ENCODE measurements at regions not wholly inside any gene's neighbourhood (a gene's known extent, or its start where the extent isn't known, plus 50 kb on each side); places are given as distances from the start of the nearest gene placed in this dataset.

DNA sequence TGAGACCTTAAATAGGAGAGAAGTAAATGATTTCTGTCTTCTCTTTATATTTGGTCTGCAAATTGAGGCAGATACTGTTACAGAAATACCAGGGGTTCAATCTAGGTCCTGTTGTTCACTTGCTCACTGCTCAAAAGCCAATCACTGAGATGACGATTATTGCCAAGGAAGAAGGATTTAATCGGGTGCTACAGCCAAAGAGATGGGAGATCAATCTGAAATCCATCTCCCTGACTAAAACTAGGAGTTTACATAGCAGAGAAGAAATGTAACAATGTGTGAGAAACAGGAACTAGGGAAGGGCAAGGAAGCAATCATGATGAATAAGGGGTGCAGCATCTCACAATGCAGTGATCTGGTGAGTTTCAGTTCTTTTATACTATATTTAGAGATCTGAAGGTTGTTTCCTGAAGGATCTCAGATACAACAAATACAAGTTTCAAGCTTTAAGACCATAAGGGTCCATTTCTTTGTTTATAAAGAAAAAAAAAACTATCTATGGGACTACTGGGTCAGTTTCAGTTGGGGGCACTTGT lies 117.9 kb upstream of the FAM9B start:
- TF ChIP-seq, protein P1, sequence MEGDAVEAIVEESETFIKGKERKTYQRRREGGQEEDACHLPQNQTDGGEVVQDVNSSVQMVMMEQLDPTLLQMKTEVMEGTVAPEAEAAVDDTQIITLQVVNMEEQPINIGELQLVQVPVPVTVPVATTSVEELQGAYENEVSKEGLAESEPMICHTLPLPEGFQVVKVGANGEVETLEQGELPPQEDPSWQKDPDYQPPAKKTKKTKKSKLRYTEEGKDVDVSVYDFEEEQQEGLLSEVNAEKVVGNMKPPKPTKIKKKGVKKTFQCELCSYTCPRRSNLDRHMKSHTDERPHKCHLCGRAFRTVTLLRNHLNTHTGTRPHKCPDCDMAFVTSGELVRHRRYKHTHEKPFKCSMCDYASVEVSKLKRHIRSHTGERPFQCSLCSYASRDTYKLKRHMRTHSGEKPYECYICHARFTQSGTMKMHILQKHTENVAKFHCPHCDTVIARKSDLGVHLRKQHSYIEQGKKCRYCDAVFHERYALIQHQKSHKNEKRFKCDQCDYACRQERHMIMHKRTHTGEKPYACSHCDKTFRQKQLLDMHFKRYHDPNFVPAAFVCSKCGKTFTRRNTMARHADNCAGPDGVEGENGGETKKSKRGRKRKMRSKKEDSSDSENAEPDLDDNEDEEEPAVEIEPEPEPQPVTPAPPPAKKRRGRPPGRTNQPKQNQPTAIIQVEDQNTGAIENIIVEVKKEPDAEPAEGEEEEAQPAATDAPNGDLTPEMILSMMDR (IDR thresholded peaks at IDR 0.05; ENCODE audit: control insufficient read depth, extremely low read depth, insufficient read depth) = no peak
- no peak overlapping the region for H3K4me3 ChIP-seq (ENCODE audit: low read depth, low read length)
- no peak for DNase-seq (ENCODE audit: low read depth)

DNA sequence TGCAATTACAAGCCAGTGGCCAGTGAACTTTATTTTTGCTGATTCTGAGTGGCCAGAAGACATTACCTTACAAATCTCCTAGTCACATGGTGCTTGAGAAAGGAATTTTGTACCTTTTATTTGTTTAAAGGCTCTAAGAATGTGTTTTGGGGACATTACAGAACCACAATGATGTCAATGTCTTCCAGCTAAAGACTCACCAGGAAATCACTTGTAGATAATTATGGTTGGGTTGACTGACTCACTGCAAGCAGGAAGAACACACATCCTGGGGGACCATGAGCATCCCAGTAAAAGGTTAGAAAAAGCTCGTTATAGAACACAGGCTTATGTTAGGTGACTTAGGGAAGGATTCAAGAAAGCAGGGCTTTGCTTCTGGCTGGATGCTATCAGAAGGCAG lies 119.4 kb upstream of the FAM9B start:
- DNase-seq (ENCODE audit: low read depth) = no peak
- TF ChIP-seq, protein P1 (IDR thresholded peaks at IDR 0.05; ENCODE audit: control insufficient read depth, extremely low read depth, insufficient read depth) = no peak
- no peak overlapping the region for H3K4me3 ChIP-seq (ENCODE audit: low read depth, low read length)

DNA sequence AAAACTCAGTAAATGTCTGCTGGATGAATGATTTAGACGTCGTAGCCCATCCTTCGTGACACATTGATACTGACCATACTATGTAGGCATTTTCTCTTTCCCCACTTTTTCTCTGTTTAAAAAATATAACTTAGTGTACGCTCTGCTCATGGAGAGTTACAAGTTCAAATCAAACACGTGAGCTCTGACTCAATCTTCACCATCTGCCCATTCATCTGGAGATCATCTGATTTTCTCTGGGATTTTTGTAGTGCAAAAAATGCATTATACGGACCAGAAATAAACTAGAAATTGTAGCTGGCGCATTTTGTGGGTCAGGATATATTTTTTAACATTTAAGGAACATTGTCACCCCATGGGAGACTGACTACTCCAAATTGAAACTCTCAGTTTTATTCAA lies 124.7 kb upstream of the FAM9B start:
- TF ChIP-seq, protein P1 (IDR thresholded peaks at IDR 0.05; ENCODE audit: control insufficient read depth, extremely low read depth, insufficient read depth) = no peak
- no peak for DNase-seq (ENCODE audit: low read depth)
- H3K4me3 ChIP-seq (ENCODE audit: low read depth, low read length) = no peak overlapping the region

DNA sequence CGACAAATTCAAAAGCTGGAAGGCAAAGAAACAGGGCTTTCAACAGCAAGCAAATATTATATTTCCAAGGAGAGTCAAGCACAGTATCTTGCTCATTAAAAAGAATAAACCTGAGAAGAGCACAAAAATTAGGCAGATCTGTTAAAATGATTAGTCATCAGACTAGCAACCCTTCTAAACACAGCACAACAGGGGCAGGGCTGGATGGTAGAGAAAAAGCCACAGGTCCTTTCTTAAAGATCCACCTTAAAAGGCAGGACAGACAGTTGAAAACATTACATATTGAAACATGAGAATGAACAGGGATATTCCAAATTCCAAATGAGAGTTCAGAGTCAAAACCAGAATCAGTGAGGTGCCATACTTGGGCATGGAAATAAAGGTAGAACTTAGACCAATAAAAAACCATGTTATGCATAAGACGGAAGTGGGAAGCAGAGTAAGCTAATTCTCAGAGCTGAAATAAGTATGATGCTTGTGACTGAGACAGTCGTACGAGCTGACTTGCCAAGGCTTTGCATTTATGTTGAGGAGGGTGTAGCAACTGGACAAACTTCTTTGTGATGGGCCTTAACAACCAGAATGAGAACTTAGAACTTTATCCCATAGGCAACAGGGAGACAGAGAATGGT lies 126.9 kb upstream of the FAM9B start:
- no peak for DNase-seq (ENCODE audit: low read depth)
- no peak overlapping the region for H3K4me3 ChIP-seq (ENCODE audit: low read depth, low read length)
- TF ChIP-seq, protein P1 (IDR thresholded peaks at IDR 0.05; ENCODE audit: control insufficient read depth, extremely low read depth, insufficient read depth) = no peak

DNA sequence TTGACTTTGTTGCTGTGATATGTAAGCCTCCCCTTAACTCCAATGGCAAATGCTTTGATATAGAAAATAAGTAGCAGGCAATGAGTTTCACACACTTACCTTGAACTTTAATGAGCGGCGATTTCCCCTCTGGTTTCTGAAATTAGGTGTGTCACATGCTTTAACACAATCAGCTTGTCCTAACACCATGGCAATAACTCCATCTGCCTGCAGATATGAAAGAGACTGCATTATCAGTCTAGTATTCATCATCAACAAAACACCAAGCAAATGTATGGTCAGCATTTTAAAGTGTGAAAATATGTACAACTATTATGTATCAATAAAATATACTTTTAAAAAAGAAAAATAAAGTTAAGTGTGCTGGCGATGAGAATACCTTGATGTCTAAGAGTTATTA lies 128.8 kb upstream of the FAM9B start:
- no peak overlapping the region for H3K4me3 ChIP-seq (ENCODE audit: low read depth, low read length)
- no peak for DNase-seq (ENCODE audit: low read depth)
- TF ChIP-seq, protein P1 (IDR thresholded peaks at IDR 0.05; ENCODE audit: control insufficient read depth, extremely low read depth, insufficient read depth) = no peak

DNA sequence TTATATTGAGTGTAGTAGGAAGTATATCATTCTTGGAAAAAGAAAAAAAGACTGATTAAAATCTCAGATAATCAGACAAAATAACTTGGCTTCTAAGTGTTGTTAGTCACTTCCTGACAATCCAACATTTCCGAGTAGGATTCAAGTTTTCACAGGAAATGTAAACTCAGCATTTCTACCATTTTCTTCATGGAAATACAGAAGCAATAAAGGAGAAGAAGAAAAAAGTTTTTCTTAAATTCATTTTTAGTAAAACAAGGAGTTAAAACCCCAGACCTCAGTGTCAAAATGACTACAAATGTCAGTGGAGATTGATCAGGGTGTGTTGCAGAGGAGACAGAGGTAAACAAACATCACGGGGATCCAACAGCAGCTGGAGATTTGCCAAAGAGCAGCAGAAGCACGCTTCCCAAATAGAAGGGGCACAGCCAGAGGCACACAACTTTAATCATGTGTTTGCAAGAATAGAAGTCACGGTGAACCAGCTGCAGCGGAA lies 129.3 kb upstream of the FAM9B start:
- TF ChIP-seq, protein P1 (IDR thresholded peaks at IDR 0.05; ENCODE audit: control insufficient read depth, extremely low read depth, insufficient read depth) = no peak
- no peak for DNase-seq (ENCODE audit: low read depth)
- H3K4me3 ChIP-seq (ENCODE audit: low read depth, low read length) = no peak overlapping the region

DNA sequence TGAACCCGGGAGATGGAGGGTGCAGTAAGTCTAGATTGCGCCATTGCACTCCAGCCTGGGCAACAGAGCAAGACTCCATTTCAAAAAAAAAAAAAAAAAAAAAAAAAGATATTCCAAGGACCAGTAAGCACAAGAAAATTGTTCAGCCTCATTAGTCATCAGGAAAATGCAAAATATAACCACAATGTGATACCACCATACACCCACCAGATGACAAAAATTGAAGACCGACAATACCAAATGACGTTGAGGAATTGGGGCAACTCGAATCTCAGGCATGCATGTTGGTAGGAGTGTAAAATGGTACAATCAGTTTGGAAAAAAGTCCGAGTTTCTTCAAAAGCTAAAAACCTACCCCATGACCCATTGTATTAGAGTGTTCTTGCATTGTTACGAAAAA lies 130.2 kb upstream of the FAM9B start:
- H3K4me3 ChIP-seq (ENCODE audit: low read depth, low read length) = no peak overlapping the region
- no peak for DNase-seq (ENCODE audit: low read depth)
- TF ChIP-seq, protein P1 (IDR thresholded peaks at IDR 0.05; ENCODE audit: control insufficient read depth, extremely low read depth, insufficient read depth) = no peak

All from LNCaP clone FGC (cell line).